Common myeloid progenitor, CD34-positive (primary cell): ENCODE measurements at regions not wholly inside any gene's neighbourhood (a gene's known extent, or its start where the extent isn't known, plus 50 kb on each side); places are given as distances from the start of the nearest gene placed in this dataset.

Source experiments
- CTCF ChIA-PET: fragments of 350-600 bp; sonication (Branson Sonifier 250); formaldehyde crosslinking; loops from one replicate; lab custom pipeline; 2021; ENCODE audit warnings: antibody characterized with exemption; lab: Charles Lee
- POLR2A ChIA-PET: fragments of 350-600 bp; sonication (Branson Sonifier 250); formaldehyde crosslinking; loops from one replicate; lab custom pipeline; 2021; ENCODE audit warnings: antibody characterized with exemption; lab: Charles Lee
- DNase-seq, 3 donors: peaks; one replicate each; pipeline versions ENCODE4 v3.0.0 to v3.0.0-alpha.2; 2013
- H3K27ac ChIP-seq, 2 experiments: 1 replicate in 1 of 2; 2 replicates in 1 of 2; pipeline ENCODE4 v1.7.0; 2013; ENCODE audit warnings: inconsistent platforms in 2 of 2, low read length in 2 of 2, mild to moderate bottlenecking in 2 of 2, low read depth in 1 of 2, moderate library complexity in 1 of 2; ENCODE audit not compliant: severe bottlenecking in 2 of 2, insufficient read depth in 1 of 2, poor library complexity in 1 of 2
- H3K27me3 ChIP-seq, 5 experiments: replicated peaks in 2 of 5; 1 replicate in 3 of 5; 2 replicates in 2 of 5; pipeline versions ENCODE4 v1.6.1 to v1.7.0; 2013; ENCODE audit warnings: low read length in 4 of 5, mild to moderate bottlenecking in 2 of 5, moderate library complexity in 2 of 5, inconsistent platforms in 1 of 5; ENCODE audit not compliant: insufficient read depth in 5 of 5, control insufficient read depth in 4 of 5
- H3K36me3 ChIP-seq, 4 experiments: 1 replicate in 2 of 4; 2 replicates in 2 of 4; pipeline versions ENCODE4 v1.6.1 to v1.7.0; 2013; ENCODE audit warnings: low read length in 3 of 4, control low read depth in 1 of 4, mild to moderate bottlenecking in 1 of 4; ENCODE audit not compliant: control insufficient read depth in 4 of 4, insufficient read depth in 4 of 4
- H3K4me1 ChIP-seq, 4 experiments: 1 replicate in 3 of 4; 2 replicates in 1 of 4; pipeline versions ENCODE4 v1.6.1 to v1.7.1; 2013; ENCODE audit warnings: low read length in 3 of 4, mild to moderate bottlenecking in 3 of 4, control low read depth in 1 of 4, inconsistent platforms in 1 of 4, moderate library complexity in 1 of 4; ENCODE audit not compliant: control insufficient read depth in 4 of 4, insufficient read depth in 4 of 4; ENCODE audit errors: control extremely low read depth in 1 of 4
- H3K4me3 ChIP-seq, 7 experiments: 1 replicate in 4 of 7; 2 replicates in 3 of 7; pipeline versions ENCODE4 v1.5.1 to v1.7.0; 2013; ENCODE audit warnings: mild to moderate bottlenecking in 7 of 7, low read length in 6 of 7, moderate library complexity in 6 of 7, inconsistent platforms in 2 of 7, low read depth in 2 of 7, control low read depth in 1 of 7; ENCODE audit not compliant: insufficient read depth in 4 of 7, control insufficient read depth in 1 of 7; ENCODE audit errors: extremely low read depth in 1 of 7
- H3K9me3 ChIP-seq, 5 experiments: 1 replicate in 4 of 5; 2 replicates in 1 of 5; pipeline versions ENCODE4 v1.6.1 to v1.7.1; 2013; ENCODE audit warnings: low read length in 4 of 5, mild to moderate bottlenecking in 2 of 5, inconsistent platforms in 1 of 5, low read depth in 1 of 5, moderate library complexity in 1 of 5; ENCODE audit not compliant: control insufficient read depth in 4 of 5, insufficient read depth in 2 of 5; ENCODE audit errors: control extremely low read depth in 1 of 5
- WGBS: methylation state at CpG from one replicate; pipeline ENCODE4 v1.1.5; 2013; ENCODE audit not compliant: insufficient coverage; 5-methylcytosine and 5-hydroxymethylcytosine counted together

GRCh38 chr3:80519436-80519835 lies 751.6 kb upstream of the ROBO1 start:
- POLR2A ChIA-PET = no interaction called here
- CTCF ChIA-PET = no interaction called here
- no peak for DNase-seq

GRCh38 chr3:80496452-80496851 lies 728.7 kb upstream of the ROBO1 start:
- ChIA-PET CTCF (no interaction called here), POLR2A (no interaction called here)
- Histone ChIP-seq H3K27me3 (peaks cover 0 to 2% (median 0%) of the 10 kb centered on the region in 5 experiments), H3K4me1 (no peaks in the 10 kb centered on the region), H3K36me3 (no peaks in the 10 kb centered on the region), H3K9me3 (peaks cover 0 to 6% (median 2%) of the 10 kb centered on the region in 5 experiments), H3K4me3 (no peak overlapping the region), H3K27ac (no peak overlapping the region)
- DNase-seq = no peak
- 90% methylated on average over 3 of the region's 3 CpGs for WGBS

More at GRCh38 chr3:80519436-80519835, 751.6 kb upstream of the ROBO1 start:
- H3K36me3 ChIP-seq = no peaks in the 10 kb centered on the region
- no peaks in the 10 kb centered on the region for H3K9me3 ChIP-seq
- H3K4me3 ChIP-seq = no peak overlapping the region
- no peaks in the 10 kb centered on the region for H3K4me1 ChIP-seq
- no peaks in the 10 kb centered on the region for H3K27me3 ChIP-seq
- no peak overlapping the region for H3K27ac ChIP-seq
- no CpG with 5 or more reads among the region's 5 CpGs for WGBS

GRCh38 chr3:80492162-80492561 lies 724.4 kb upstream of the ROBO1 start:
- ChIA-PET CTCF (no interaction called here), POLR2A (no interaction called here)
- Histone ChIP-seq H3K36me3 (no peaks in the 10 kb centered on the region), H3K4me3 (no peak overlapping the region), H3K4me1 (no peaks in the 10 kb centered on the region), H3K9me3 (peaks cover 0 to 6% (median 2%) of the 10 kb centered on the region in 5 experiments), H3K27ac (no peak overlapping the region), H3K27me3 (peaks cover 0 to 2% (median 0%) of the 10 kb centered on the region in 5 experiments)
- no peak for DNase-seq

- Histone ChIP-seq H3K27ac (no peak overlapping the region), H3K36me3 (no peaks in the 10 kb centered on the region), H3K4me1 (no peaks in the 10 kb centered on the region), H3K4me3 (no peak overlapping the region), H3K27me3 (no peaks in the 10 kb centered on the region), H3K9me3 (no peaks in the 10 kb centered on the region)
- ChIA-PET POLR2A (interaction anchor here (0.6 kb wide), 1 partner anchor 1666 kb away, joined by 3 read pairs; no protein-coding TSS in a partner anchor), CTCF (no interaction called here)
- 100% methylated on average over 1 of the region's 1 CpG for WGBS
- DNase-seq = no peak
Observed at GRCh38 chr3:80472961-80473360, 705.2 kb upstream of the ROBO1 start.

GRCh38 chr3:80472459-80472858 lies 704.7 kb upstream of the ROBO1 start:
- Histone ChIP-seq H3K27ac (no peak overlapping the region), H3K9me3 (no peaks in the 10 kb centered on the region), H3K36me3 (no peaks in the 10 kb centered on the region), H3K27me3 (no peaks in the 10 kb centered on the region), H3K4me3 (no peak overlapping the region), H3K4me1 (no peaks in the 10 kb centered on the region)
- DNase-seq = no peak
- CTCF ChIA-PET = no interaction called here
- POLR2A ChIA-PET = interaction anchor here (0.6 kb wide), 1 partner anchor 1667 kb away, joined by 3 read pairs; no protein-coding TSS in a partner anchor

- Histone ChIP-seq H3K27ac (no peak overlapping the region), H3K36me3 (no peaks in the 10 kb centered on the region), H3K9me3 (no peaks in the 10 kb centered on the region), H3K27me3 (no peaks in the 10 kb centered on the region), H3K4me1 (no peaks in the 10 kb centered on the region), H3K4me3 (no peak overlapping the region)
- no peak for DNase-seq
- POLR2A ChIA-PET = no interaction called here
- CTCF ChIA-PET = no interaction called here
- WGBS = no CpG with 5 or more reads among the region's 2 CpGs
Observed at GRCh38 chr3:80470433-80470832, 702.6 kb upstream of the ROBO1 start.

GRCh38 chr3:80465746-80466145 lies 697.9 kb upstream of the ROBO1 start:
- Histone ChIP-seq H3K4me1 (no peaks in the 10 kb centered on the region), H3K27me3 (no peaks in the 10 kb centered on the region), H3K36me3 (no peaks in the 10 kb centered on the region), H3K9me3 (no peaks in the 10 kb centered on the region), H3K4me3 (no peak overlapping the region), H3K27ac (no peak overlapping the region)
- ChIA-PET POLR2A (no interaction called here), CTCF (no interaction called here)
- no peak for DNase-seq
- 100% methylated on average over 1 of the region's 1 CpG for WGBS
